C4-2B (cell line): ENCODE measurements at regions not wholly inside any gene's neighbourhood (a gene's known extent, or its start where the extent isn't known, plus 50 kb on each side); places are given as distances from the start of the nearest gene placed in this dataset.
A peak's percentile ranks its signal among the peaks of the same experiment; 100 is the strongest.

Experiments
- H3K27ac ChIP-seq: fragments of 450-650 bp; 2 replicates; pipeline ENCODE4 v1.5.1; 2017
- ZFX ChIP-seq: fragments of 450-650 bp; IDR thresholded peaks from 2 replicates; pipeline ENCODE4 v1.6.1; 2017
- TF ChIP-seq, protein P1 (sequence below): fragments of 450-650 bp; conservative IDR thresholded peaks from 2 replicates; pipeline ENCODE4 v1.5.1; 2017; ENCODE audit warnings: mild to moderate bottlenecking

- no peak for TF ChIP-seq ZFX
- TF ChIP-seq, protein P1, sequence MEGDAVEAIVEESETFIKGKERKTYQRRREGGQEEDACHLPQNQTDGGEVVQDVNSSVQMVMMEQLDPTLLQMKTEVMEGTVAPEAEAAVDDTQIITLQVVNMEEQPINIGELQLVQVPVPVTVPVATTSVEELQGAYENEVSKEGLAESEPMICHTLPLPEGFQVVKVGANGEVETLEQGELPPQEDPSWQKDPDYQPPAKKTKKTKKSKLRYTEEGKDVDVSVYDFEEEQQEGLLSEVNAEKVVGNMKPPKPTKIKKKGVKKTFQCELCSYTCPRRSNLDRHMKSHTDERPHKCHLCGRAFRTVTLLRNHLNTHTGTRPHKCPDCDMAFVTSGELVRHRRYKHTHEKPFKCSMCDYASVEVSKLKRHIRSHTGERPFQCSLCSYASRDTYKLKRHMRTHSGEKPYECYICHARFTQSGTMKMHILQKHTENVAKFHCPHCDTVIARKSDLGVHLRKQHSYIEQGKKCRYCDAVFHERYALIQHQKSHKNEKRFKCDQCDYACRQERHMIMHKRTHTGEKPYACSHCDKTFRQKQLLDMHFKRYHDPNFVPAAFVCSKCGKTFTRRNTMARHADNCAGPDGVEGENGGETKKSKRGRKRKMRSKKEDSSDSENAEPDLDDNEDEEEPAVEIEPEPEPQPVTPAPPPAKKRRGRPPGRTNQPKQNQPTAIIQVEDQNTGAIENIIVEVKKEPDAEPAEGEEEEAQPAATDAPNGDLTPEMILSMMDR = no peak
- H3K27ac ChIP-seq = no peak overlapping the region
Measured at GRCh38 chr14:49946320-49947141, 53.6 kb downstream of the ARF6 start.

- H3K27ac ChIP-seq = no peak overlapping the region
- TF ChIP-seq ZFX = 0 out of 2 replicates have a peak, but pooled peaks have one; percentile 14
- TF ChIP-seq, protein P1 = no peak
Measured at GRCh38 chr14:49947506-49947905, 54.6 kb downstream of the ARF6 start.

DNA sequence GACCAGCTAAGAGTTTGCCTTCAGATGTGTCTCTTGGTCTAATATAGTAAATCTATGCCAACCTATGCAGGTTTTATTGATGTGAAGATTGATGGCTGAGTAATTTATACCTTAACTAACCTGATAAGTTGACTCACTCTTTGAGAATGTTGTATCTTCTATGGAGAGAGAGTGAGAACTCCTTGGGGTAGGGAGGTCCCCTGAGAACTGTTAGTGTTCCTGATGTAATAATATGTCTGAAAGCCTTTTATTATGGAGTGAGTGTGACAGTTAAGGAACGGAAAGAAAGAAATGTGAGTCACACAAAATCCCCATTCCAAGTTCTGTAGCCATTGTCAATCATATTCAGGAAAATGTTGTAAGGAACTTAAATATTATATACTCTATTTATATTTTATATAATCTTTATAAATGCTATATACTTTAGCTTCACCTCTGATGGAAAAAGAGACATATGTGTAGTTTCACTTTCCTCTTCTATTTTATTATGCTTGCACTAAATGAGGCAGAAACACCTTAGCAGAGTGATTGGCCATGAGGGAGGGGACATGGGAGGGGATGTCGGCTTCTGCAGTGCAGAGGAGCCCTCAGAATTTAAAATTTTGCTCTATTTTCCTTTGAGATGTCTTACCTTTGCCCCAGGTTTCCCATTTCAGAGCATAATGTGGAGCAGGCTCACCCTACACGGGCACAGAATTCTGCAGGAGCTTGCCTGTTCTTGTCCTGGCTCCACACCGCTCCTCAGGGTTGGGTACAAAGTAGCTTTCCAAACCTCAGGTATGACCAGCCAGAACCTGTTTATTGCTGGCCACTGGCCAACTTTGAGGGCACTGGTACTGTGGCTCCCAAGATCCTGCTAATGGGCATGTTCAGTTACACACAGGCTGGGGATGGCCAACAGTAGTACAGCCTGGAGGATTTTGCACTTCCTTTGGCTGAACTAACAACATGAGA, 57.7 kb downstream of the ARF6 start:
- no peak overlapping the region for H3K27ac ChIP-seq
- TF ChIP-seq, protein P1 = no peak
- no peak for TF ChIP-seq ZFX

DNA sequence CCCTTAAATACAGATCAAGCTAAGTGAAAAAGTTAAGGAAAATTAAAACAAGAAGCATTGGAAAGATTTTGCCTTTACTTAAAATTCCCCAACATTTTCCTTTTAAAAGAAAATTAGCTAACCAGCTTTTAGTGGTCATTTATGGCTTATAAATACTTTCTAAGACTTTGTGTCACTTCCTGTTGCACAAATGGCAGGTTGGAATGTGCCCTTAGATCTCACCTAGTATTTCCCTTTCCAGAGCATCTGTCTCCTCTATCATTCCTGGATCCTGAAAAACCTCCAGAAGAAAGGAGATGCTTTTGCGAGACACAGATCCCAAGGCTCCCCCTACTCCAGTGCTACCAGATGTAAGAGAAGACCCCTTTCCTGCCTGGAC, 58.3 kb downstream of the ARF6 start:
- TF ChIP-seq, protein P1 = no peak
- no peak for TF ChIP-seq ZFX
- H3K27ac ChIP-seq = no peak overlapping the region

DNA sequence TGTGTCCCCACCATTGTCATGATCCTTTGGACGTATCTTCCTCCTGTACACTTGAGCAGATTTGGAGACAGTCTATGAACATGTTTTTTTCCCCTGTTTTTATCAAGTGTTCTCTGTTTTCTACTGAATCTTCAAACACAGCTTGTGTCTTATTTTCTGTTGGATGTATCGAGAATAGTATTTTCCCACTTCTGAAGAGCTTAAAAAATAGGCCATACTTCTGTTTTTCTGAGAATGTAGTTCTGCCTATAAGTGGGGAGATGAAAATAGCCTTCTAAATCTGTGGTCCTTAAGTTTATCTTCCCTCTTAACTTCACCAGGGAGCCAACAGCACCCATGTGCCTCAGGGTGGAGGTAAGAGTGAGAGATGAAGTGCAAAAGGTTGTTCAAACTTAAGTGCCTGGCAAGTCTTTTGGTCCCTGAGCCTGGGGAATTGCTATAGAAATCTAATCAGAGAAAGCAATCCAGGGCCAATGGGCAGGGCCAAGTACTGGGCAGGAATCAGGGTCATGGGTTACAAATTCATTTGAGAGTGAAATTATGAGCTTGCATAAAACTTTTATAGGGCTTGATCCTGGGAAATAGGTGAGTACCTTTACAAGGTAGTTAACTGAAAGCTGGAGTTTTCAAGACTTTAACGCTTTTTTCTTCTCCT, 58.9 kb downstream of the ARF6 start:
- TF ChIP-seq ZFX = no peak
- TF ChIP-seq, protein P1 = no peak
- peak overlapping the region; percentile 46 for H3K27ac ChIP-seq

GRCh38 chr14:49953196-49953595, 60.3 kb downstream of the ARF6 start:
- H3K27ac ChIP-seq = no peak overlapping the region
- TF ChIP-seq ZFX = no peak
- TF ChIP-seq, protein P1 = no peak
